Neural progenitor cell (in vitro differentiated cells): ENCODE measurements at regions not wholly inside any gene's neighbourhood (a gene's known extent, or its start where the extent isn't known, plus 50 kb on each side); places are given as distances from the start of the nearest gene placed in this dataset.

Source experiments
- EZH2 ChIP-seq: fragments of 200-600 bp; sonication (generic); IDR thresholded peaks from 2 replicates; pipeline ENCODE4 v1.6.1; 2017; ENCODE audit warnings: antibody characterized with exemption, mild to moderate bottlenecking, moderate library complexity
- EZH2phosphoT487 ChIP-seq: fragments of 200-600 bp; sonication (generic); IDR thresholded peaks from 2 replicates; pipeline ENCODE4 v1.6.1; 2017; ENCODE audit warnings: antibody characterized with exemption
- TF ChIP-seq, protein P1 (sequence below): fragments of 200-600 bp; sonication (generic); IDR thresholded peaks from 2 replicates; pipeline ENCODE4 v1.5.1; 2017; ENCODE audit warnings: antibody characterized with exemption, mild to moderate bottlenecking

DNA sequence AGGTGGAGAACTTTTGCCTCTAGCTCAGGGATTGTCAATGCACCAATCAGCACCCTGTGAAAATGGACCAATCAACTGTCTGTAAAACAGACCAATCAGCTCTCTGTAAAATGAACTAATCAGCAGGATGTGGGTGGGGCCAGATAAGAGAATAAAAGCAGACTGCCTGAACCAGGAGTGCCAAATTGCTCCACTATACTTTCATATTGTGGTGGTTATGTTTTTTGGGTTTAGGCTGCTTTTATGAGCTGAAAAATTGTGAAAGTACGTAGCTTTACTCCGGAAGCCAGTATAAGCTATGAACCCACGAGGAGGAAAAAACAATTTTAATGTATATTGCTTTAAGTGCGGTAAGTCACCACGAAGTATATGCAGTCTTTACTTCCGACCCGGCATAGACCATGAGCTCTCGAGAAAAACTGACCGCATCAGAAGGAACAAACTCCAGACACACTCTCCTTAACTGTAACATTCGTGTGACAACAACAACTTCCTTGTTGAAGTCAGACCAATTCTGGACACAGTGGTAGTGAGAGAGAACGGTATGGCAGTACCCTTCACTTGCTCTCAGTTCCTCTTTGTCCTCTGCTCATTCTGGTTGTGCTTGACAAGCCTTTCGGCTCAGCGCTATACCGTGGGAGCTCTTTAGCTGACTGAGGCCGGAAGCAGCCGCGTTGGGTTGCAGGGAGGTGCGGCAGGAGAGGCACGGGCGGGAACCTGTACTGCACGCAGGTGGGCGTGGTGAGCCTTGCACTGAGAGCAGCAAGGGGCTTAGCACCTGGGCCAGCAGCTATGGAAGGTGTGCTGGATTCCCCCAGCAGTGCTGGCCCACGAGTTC, 81.9 kb upstream of the E2F3 start:
- TF ChIP-seq, protein P1, sequence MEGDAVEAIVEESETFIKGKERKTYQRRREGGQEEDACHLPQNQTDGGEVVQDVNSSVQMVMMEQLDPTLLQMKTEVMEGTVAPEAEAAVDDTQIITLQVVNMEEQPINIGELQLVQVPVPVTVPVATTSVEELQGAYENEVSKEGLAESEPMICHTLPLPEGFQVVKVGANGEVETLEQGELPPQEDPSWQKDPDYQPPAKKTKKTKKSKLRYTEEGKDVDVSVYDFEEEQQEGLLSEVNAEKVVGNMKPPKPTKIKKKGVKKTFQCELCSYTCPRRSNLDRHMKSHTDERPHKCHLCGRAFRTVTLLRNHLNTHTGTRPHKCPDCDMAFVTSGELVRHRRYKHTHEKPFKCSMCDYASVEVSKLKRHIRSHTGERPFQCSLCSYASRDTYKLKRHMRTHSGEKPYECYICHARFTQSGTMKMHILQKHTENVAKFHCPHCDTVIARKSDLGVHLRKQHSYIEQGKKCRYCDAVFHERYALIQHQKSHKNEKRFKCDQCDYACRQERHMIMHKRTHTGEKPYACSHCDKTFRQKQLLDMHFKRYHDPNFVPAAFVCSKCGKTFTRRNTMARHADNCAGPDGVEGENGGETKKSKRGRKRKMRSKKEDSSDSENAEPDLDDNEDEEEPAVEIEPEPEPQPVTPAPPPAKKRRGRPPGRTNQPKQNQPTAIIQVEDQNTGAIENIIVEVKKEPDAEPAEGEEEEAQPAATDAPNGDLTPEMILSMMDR = no peak
- no peak for TF ChIP-seq EZH2
- no peak for TF ChIP-seq EZH2phosphoT487
